ENCODE measurements at regions not wholly inside any gene's neighbourhood (a gene's known extent, or its start where the extent isn't known, plus 50 kb on each side); places are given as distances from the start of the nearest gene placed in this dataset.

GRCh38 chr9:109585796-109586195, 87.7 kb upstream of the PTPN3 start:
- no peak for TF ChIP-seq CTCF (IDR thresholded peaks at IDR 0.05; ENCODE audit: extremely low read depth, low read depth, low read length)
- Histone ChIP-seq H3K36me3 (ENCODE audit: insufficient read depth, low read length) (no peaks in the 10 kb centered on the region), H3K4me3 (ENCODE audit: insufficient read depth, low read length) (no peak overlapping the region), H3K4me2 (ENCODE audit: insufficient read depth, low read length) (no peak overlapping the region), H3K4me1 (ENCODE audit: insufficient read depth, low read length) (no peaks in the 10 kb centered on the region), H3K27ac (ENCODE audit: low read depth, low read length) (no peak overlapping the region), H3K79me2 (ENCODE audit: insufficient read depth, low read length) (no peaks in the 10 kb centered on the region), H3K27me3 (ENCODE audit: insufficient read depth, low read length) (peaks cover 41% of the 10 kb centered on the region), H2AFZ (ENCODE audit: low read length) (no peak overlapping the region), H3K9me3 (ENCODE audit: low read depth, low read length) (no peaks in the 10 kb centered on the region), H4K20me1 (ENCODE audit: insufficient read depth, low read length) (no peaks in the 10 kb centered on the region)
- DNase-seq (ENCODE audit: insufficient read length, low spot score, missing footprints) = no peak

DNA sequence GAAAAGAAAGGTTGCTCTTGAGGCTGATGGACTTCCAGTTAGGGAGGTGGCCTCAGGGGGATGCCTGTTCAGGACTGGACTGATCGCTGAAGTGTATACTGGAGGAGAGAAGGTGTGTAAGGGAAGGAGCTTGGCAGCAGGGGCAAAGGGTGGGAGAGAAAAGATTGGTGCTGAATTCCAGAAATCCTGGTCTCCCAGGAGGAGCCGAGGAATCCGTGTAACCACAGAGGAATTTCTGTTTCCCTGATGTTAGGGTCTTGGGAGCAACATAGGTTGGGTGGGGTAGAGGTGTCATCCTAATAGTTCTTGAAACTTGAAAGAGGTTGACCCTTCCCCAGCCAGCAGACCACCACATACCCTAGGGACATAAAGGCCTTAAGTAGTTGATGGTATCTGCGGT, 88.9 kb upstream of the PTPN3 start:
- no peaks in the 10 kb centered on the region for H3K36me3 ChIP-seq (ENCODE audit: insufficient read depth, low read length)
- no peak overlapping the region for H3K4me2 ChIP-seq (ENCODE audit: insufficient read depth, low read length)
- H3K4me1 ChIP-seq (ENCODE audit: insufficient read depth, low read length) = no peaks in the 10 kb centered on the region
- DNase-seq (ENCODE audit: insufficient read length, low spot score, missing footprints) = no peak
- H3K4me3 ChIP-seq (ENCODE audit: insufficient read depth, low read length) = no peak overlapping the region
- no peak for TF ChIP-seq CTCF (IDR thresholded peaks at IDR 0.05; ENCODE audit: extremely low read depth, low read depth, low read length)
- H3K9me3 ChIP-seq (ENCODE audit: low read depth, low read length) = no peaks in the 10 kb centered on the region
- peaks cover 41% of the 10 kb centered on the region for H3K27me3 ChIP-seq (ENCODE audit: insufficient read depth, low read length)
- H3K27ac ChIP-seq (ENCODE audit: low read depth, low read length) = no peak overlapping the region
- no peaks in the 10 kb centered on the region for H4K20me1 ChIP-seq (ENCODE audit: insufficient read depth, low read length)
- H2AFZ ChIP-seq (ENCODE audit: low read length) = no peak overlapping the region
- H3K79me2 ChIP-seq (ENCODE audit: insufficient read depth, low read length) = no peaks in the 10 kb centered on the region

- Histone ChIP-seq H3K9me3 (ENCODE audit: low read depth, low read length) (no peaks in the 10 kb centered on the region), H3K4me2 (ENCODE audit: insufficient read depth, low read length) (no peak overlapping the region), H4K20me1 (ENCODE audit: insufficient read depth, low read length) (no peaks in the 10 kb centered on the region), H3K4me3 (ENCODE audit: insufficient read depth, low read length) (no peak overlapping the region), H3K4me1 (ENCODE audit: insufficient read depth, low read length) (no peaks in the 10 kb centered on the region), H3K27ac (ENCODE audit: low read depth, low read length) (no peak overlapping the region), H3K27me3 (ENCODE audit: insufficient read depth, low read length) (peaks cover 47% of the 10 kb centered on the region), H3K79me2 (ENCODE audit: insufficient read depth, low read length) (no peaks in the 10 kb centered on the region), H3K36me3 (ENCODE audit: insufficient read depth, low read length) (no peaks in the 10 kb centered on the region), H2AFZ (ENCODE audit: low read length) (no peak overlapping the region)
- no peak for TF ChIP-seq CTCF (IDR thresholded peaks at IDR 0.05; ENCODE audit: extremely low read depth, low read depth, low read length)
- DNase-seq (ENCODE audit: insufficient read length, low spot score, missing footprints) = no peak
These were observed 90.3 kb upstream of the PTPN3 start for GRCh38 chr9:109588415-109588814.

- H3K36me3 ChIP-seq (ENCODE audit: insufficient read depth, low read length) = no peaks in the 10 kb centered on the region
- no peaks in the 10 kb centered on the region for H3K4me1 ChIP-seq (ENCODE audit: insufficient read depth, low read length)
- H3K4me2 ChIP-seq (ENCODE audit: insufficient read depth, low read length) = no peak overlapping the region
- H3K79me2 ChIP-seq (ENCODE audit: insufficient read depth, low read length) = no peaks in the 10 kb centered on the region
- H3K4me3 ChIP-seq (ENCODE audit: insufficient read depth, low read length) = no peak overlapping the region
- H4K20me1 ChIP-seq (ENCODE audit: insufficient read depth, low read length) = no peaks in the 10 kb centered on the region
- DNase-seq (ENCODE audit: insufficient read length, low spot score, missing footprints) = no peak
- no peak for TF ChIP-seq CTCF (IDR thresholded peaks at IDR 0.05; ENCODE audit: extremely low read depth, low read depth, low read length)
- no peaks in the 10 kb centered on the region for H3K9me3 ChIP-seq (ENCODE audit: low read depth, low read length)
- peaks cover 40% of the 10 kb centered on the region for H3K27me3 ChIP-seq (ENCODE audit: insufficient read depth, low read length)
- no peak overlapping the region for H3K27ac ChIP-seq (ENCODE audit: low read depth, low read length)
- no peak overlapping the region for H2AFZ ChIP-seq (ENCODE audit: low read length)
These were observed 92.9 kb upstream of the PTPN3 start for GRCh38 chr9:109590966-109591365.

Data from osteoblast (primary cell).